PC-3 (cell line): ENCODE measurements at regions not wholly inside any gene's neighbourhood (a gene's known extent, or its start where the extent isn't known, plus 50 kb on each side); places are given as distances from the start of the nearest gene placed in this dataset.

ENCODE experiments used
- ATAC-seq: fragments of 200-7000 bp; cut with Tn5 transposase; 2 replicates; pipeline ENCODE4 v1.9.1; 2020; ENCODE audit warnings: mild to moderate bottlenecking, moderate library complexity
- BruUV-seq: library from RNA; stranded (reverse); fragments of 400-500 nt; replicated peaks from 2 replicates; lab custom pipeline; 2021; lab: Mats Ljungman, UMichigan
- CTCF ChIA-PET: fragments of 300-600 bp; sonication (Branson Sonifier 250); formaldehyde crosslinking; loops from one replicate; lab custom pipeline; 2022; ENCODE audit warnings: antibody characterized with exemption; lab: Charles Lee
- POLR2A ChIA-PET: fragments of 300-600 bp; sonication (Branson Sonifier 250); formaldehyde crosslinking; loops from one replicate; lab custom pipeline; 2022; ENCODE audit warnings: antibody characterized with exemption; ENCODE audit not compliant: unreplicated experiment; lab: Charles Lee
- DNase-seq: peaks from one replicate; pipeline ENCODE4 v3.0.0-alpha.2; 2015
- H2AFZ ChIP-seq: fragments of 300-600 bp; sonication (generic); 2 replicates; pipeline ENCODE4 v1.6.0; 2016; ENCODE audit warnings: antibody characterized with exemption, low read length
- H3F3A ChIP-seq: fragments of 300-600 bp; sonication (generic); one replicate; pipeline ENCODE4 v1.6.0; 2017; ENCODE audit warnings: antibody characterized with exemption, low read length, control low read depth, mild to moderate bottlenecking; ENCODE audit not compliant: unreplicated experiment
- H3K27ac ChIP-seq: fragments of 300-600 bp; sonication (generic); 2 replicates; pipeline ENCODE4 v1.5.1; 2016; ENCODE audit warnings: mild to moderate bottlenecking, low read length
- H3K27me3 ChIP-seq: fragments of 300-600 bp; sonication (generic); 2 replicates; pipeline ENCODE4 v1.6.1; 2016; ENCODE audit warnings: low read length, mixed read lengths
- H3K36me3 ChIP-seq: fragments of 300-600 bp; sonication (generic); 2 replicates; pipeline ENCODE4 v1.6.1; 2016; ENCODE audit warnings: low read depth, mixed run types, low read length, mixed read lengths
- H3K4me1 ChIP-seq: fragments of 300-600 bp; sonication (generic); 2 replicates; pipeline ENCODE4 v1.5.1; 2016; ENCODE audit warnings: low read length; ENCODE audit not compliant: insufficient read depth
- H3K4me2 ChIP-seq: fragments of 300-600 bp; sonication (generic); 2 replicates; pipeline ENCODE4 v1.6.0; 2016; ENCODE audit warnings: low read length
- H3K4me3 ChIP-seq: fragments of 300-600 bp; sonication (generic); 2 replicates; pipeline ENCODE4 v1.5.1; 2016; ENCODE audit warnings: mild to moderate bottlenecking, low read length, mixed read lengths
- H3K79me2 ChIP-seq: fragments of 300-600 bp; sonication (generic); 2 replicates; pipeline ENCODE4 v1.6.1; 2017; ENCODE audit warnings: low read length, mixed read lengths
- H3K9ac ChIP-seq: fragments of 300-600 bp; sonication (generic); 2 replicates; pipeline ENCODE4 v1.6.0; 2016; ENCODE audit warnings: mild to moderate bottlenecking, low read length
- H3K9me2 ChIP-seq: fragments of 300-600 bp; sonication (generic); replicated peaks from 2 replicates; pipeline ENCODE4 v1.6.1; 2016; ENCODE audit warnings: mixed run types, low read length, mixed read lengths
- H3K9me3 ChIP-seq: fragments of 300-600 bp; sonication (generic); 2 replicates; pipeline ENCODE4 v1.6.1; 2016; ENCODE audit warnings: low read length, mixed read lengths
- H4K20me1 ChIP-seq: fragments of 300-600 bp; sonication (generic); 2 replicates; pipeline ENCODE4 v1.6.1; 2016; ENCODE audit warnings: low read length, mixed read lengths
- EZH2 ChIP-seq: fragments of 300-600 bp; sonication (generic); IDR thresholded peaks from one replicate; pipeline ENCODE4 v1.6.1; 2017; ENCODE audit warnings: antibody characterized with exemption, mild to moderate bottlenecking, low read length; ENCODE audit not compliant: unreplicated experiment
- EZH2phosphoT487 ChIP-seq: fragments of 300-600 bp; sonication (generic); IDR thresholded peaks from 2 replicates; pipeline ENCODE4 v1.6.1; 2018; ENCODE audit warnings: mild to moderate bottlenecking, antibody characterized with exemption, low read length, borderline replicate concordance
- intact Hi-C: fragments of 100-400 bp; cut with micrococcal nuclease; formaldehyde crosslinking; loops from 2 replicates; pipeline ENCODE4 v1.9.0; 2023
- TF ChIP-seq, protein P1 (sequence below): fragments of 300-600 bp; sonication (generic); conservative IDR thresholded peaks from 2 replicates; pipeline ENCODE4 v1.5.1; 2017; ENCODE audit warnings: antibody characterized with exemption, low read depth, mild to moderate bottlenecking, low read length

DNA sequence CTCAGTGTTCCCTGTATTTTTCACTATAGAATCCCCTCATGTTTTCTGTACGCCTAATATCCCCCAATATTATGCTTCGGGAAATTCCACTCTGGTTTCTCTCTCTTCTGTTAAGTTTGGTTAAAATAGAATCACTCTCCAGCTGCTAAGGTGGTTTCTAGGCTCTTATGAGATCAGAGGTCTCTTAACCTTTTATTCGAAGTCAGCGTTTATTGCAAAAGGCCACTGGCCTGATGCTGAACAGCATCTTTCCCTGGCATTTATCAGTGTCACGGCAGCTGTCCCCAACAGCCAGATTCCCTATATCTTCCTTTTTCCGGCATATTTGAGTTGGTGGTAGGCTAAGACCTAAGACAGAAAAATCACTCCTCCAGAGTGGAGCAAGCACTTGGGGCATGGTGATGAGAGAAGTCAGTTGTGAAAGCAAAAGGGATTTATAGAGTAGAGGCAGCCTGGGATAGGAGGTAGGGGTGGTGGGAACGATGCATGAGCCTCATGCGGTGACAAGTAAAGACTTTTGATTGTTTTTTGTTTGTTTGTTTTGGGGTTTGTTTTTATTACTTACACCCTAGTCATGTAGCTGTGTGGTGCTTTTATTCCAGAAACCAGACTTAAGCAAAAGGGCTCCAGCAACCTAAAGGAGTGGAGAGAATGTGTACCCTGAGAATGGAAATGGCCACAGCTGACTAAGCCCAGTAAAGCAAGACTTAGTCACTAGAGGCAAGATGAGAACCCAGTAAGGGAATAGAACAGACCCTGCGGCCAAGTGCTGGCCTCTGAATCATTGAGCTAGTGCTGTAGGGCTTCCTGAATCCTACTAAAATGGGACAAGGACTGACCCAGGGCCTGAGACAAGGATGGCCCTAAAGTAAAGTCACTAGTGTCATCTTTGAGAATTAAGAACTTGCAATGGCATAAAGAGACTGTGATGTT lies 197.6 kb upstream of the PRNP start:
- no TSS peak for BruUV-seq
- no peaks in the 10 kb centered on the region for H3K9me2 ChIP-seq
- intact Hi-C loops, result no loop called here
- H3K9ac ChIP-seq, result peak overlapping the region; percentile 51
- TF ChIP-seq EZH2, result no peak
- no peak for TF ChIP-seq EZH2phosphoT487
- TF ChIP-seq, protein P1, sequence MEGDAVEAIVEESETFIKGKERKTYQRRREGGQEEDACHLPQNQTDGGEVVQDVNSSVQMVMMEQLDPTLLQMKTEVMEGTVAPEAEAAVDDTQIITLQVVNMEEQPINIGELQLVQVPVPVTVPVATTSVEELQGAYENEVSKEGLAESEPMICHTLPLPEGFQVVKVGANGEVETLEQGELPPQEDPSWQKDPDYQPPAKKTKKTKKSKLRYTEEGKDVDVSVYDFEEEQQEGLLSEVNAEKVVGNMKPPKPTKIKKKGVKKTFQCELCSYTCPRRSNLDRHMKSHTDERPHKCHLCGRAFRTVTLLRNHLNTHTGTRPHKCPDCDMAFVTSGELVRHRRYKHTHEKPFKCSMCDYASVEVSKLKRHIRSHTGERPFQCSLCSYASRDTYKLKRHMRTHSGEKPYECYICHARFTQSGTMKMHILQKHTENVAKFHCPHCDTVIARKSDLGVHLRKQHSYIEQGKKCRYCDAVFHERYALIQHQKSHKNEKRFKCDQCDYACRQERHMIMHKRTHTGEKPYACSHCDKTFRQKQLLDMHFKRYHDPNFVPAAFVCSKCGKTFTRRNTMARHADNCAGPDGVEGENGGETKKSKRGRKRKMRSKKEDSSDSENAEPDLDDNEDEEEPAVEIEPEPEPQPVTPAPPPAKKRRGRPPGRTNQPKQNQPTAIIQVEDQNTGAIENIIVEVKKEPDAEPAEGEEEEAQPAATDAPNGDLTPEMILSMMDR, result no peak
- peaks cover 55% of the 10 kb centered on the region for H3K4me1 ChIP-seq
- no peaks in the 10 kb centered on the region for H3F3A ChIP-seq
- H3K9me3 ChIP-seq, result no peaks in the 10 kb centered on the region
- ChIA-PET CTCF (interaction anchor here (0.5 kb wide), 1 partner anchor 29 kb away, joined by 3 read pairs; no protein-coding TSS in a partner anchor), POLR2A (no interaction called here)
- no peaks in the 10 kb centered on the region for H4K20me1 ChIP-seq
- ATAC-seq (peak; percentile 93), DNase-seq (peak; percentile 96)
- peak overlapping the region; percentile 29 for H2AFZ ChIP-seq
- H3K36me3 ChIP-seq, result no peaks in the 10 kb centered on the region
- H3K4me3 ChIP-seq, result no peak overlapping the region
- H3K79me2 ChIP-seq, result no peaks in the 10 kb centered on the region
- H3K27me3 ChIP-seq, result no peaks in the 10 kb centered on the region
- H3K4me2 ChIP-seq, result peak overlapping the region; percentile 41
- H3K27ac ChIP-seq, result peak overlapping the region; percentile 89

DNA sequence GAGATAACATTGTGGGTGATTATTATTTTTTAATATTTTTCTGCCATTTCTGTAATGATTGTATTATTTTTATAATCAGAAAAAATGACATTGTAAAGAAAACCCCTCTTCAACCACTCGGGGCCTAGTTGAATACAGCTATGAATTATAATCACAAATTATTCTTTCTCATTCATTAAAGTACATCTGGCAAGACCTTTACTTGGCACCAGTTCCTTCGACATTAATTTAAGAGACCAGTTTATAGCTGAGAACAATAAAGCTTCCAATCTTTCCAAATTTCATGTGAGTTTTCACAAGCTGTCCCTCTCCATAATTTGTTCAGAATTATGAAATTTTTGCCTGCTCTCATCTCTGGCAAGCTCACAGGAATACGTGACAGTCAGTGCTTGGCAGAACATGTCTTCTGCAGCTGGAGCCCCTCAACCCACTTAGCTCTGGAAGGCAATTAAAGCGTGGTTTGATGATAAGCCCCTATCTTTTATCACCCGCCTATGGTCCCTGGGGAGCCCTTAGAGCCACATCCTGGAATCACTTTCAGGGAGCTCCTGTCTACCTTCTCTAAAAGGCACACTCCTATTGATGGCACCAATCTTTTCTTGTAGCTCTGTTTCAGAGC lies 201.8 kb upstream of the PRNP start:
- no peaks in the 10 kb centered on the region for H4K20me1 ChIP-seq
- intact Hi-C loops, result no loop called here
- no peak overlapping the region for H3K4me3 ChIP-seq
- CTCF ChIA-PET, result interaction anchor here (0.6 kb wide), 1 partner anchor 100 kb away, joined by 3 read pairs; no protein-coding TSS in a partner anchor
- POLR2A ChIA-PET, result interaction anchor here (0.6 kb wide), 1 partner anchor 49 kb away, joined by 13 read pairs; no protein-coding TSS in a partner anchor
- H3K9me3 ChIP-seq, result no peaks in the 10 kb centered on the region
- H3F3A ChIP-seq, result no peaks in the 10 kb centered on the region
- no peak overlapping the region for H2AFZ ChIP-seq
- no peaks in the 10 kb centered on the region for H3K27me3 ChIP-seq
- H3K27ac ChIP-seq, result no peak overlapping the region
- no peak for DNase-seq
- no TSS peak for BruUV-seq
- no peaks in the 10 kb centered on the region for H3K9me2 ChIP-seq
- no peaks in the 10 kb centered on the region for H3K79me2 ChIP-seq
- H3K4me2 ChIP-seq, result no peak overlapping the region
- peaks cover 30% of the 10 kb centered on the region for H3K4me1 ChIP-seq
- no peak for ATAC-seq
- TF ChIP-seq EZH2 (no peak), EZH2phosphoT487 (no peak)
- TF ChIP-seq, protein P1, result no peak
- no peaks in the 10 kb centered on the region for H3K36me3 ChIP-seq
- H3K9ac ChIP-seq, result no peak overlapping the region
